ENCODE measurements at regions not wholly inside any gene's neighbourhood (a gene's known extent, or its start where the extent isn't known, plus 50 kb on each side); places are given as distances from the start of the nearest gene placed in this dataset.

DNA sequence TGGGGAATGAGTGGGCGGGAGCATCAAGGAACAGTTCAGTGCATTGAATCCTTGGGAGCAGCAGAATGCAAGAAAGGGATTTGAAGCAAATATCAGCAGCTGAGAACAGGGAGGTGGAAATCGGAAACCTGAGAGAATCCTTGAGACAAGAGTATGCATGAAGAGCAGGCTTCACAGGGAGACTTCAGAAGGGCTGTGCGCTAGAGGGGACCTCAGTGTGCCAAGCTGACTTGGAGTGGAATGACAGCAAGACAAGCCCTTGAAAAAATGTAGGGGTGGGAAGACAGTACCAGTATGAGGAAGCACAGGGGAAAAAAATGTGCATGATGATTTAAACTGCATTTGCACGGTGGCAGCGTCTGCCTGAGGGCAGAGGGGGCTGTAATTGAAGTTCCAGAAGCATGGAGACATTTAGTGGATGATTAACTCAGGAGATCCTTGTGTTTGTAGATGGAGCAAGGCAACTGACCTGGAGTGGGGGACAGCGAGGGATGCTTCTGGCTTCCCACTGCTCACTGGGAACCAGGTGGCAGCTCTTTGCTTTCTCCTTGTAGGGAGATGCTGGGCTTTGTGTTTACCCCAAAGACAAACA lies 204.9 kb upstream of the PLET1 start:
- no peaks in the 10 kb centered on the region for H3K4me1 ChIP-seq
- H3K27ac ChIP-seq, result no peak overlapping the region
- H3K36me3 ChIP-seq, result no peaks in the 10 kb centered on the region
- TF ChIP-seq POLR2AphosphoS5 (IDR thresholded peaks at IDR 0.05) (no peak), EP300 (IDR thresholded peaks at IDR 0.05; ENCODE audit: low read depth) (no peak), CTCF (IDR thresholded peaks at IDR 0.05) (no peak), POLR2A (IDR thresholded peaks at IDR 0.05) (no peak)
- in situ Hi-C loops (cut with MboI; ENCODE audit: low pct_ligation_motif_present in 1 of 4, low pct_unique_long_range_greater_than_20kb in 1 of 4, low sequenced_read_pairs in 3 of 4) (no loop called here), intact Hi-C loops (cut with DNase I; ENCODE audit: low total_unique reads) (no loop called here)
- DNase-seq, result no peak
- H3K27me3 ChIP-seq, result no peaks in the 10 kb centered on the region
- no peaks in the 10 kb centered on the region for H3K9me3 ChIP-seq
- H3K4me3 ChIP-seq, result no peak overlapping the region
- 59 to 64% methylated on average over 6 of the region's 6 CpGs for WGBS, 2 donors (ENCODE audit: low coverage in 1 of 2)

GRCh38 chr11:112467721-112468120 lies 207.1 kb upstream of the PLET1 start:
- TF ChIP-seq POLR2AphosphoS5 (IDR thresholded peaks at IDR 0.05) (no peak), EP300 (IDR thresholded peaks at IDR 0.05; ENCODE audit: low read depth) (no peak), CTCF (IDR thresholded peaks at IDR 0.05) (no peak), POLR2A (IDR thresholded peaks at IDR 0.05) (no peak)
- in situ Hi-C loops (cut with MboI; ENCODE audit: low pct_ligation_motif_present in 1 of 4, low pct_unique_long_range_greater_than_20kb in 1 of 4, low sequenced_read_pairs in 3 of 4) (no loop called here), intact Hi-C loops (cut with DNase I; ENCODE audit: low total_unique reads) (no loop called here)
- Histone ChIP-seq H3K27me3 (no peaks in the 10 kb centered on the region), H3K9me3 (no peaks in the 10 kb centered on the region), H3K4me3 (no peak overlapping the region), H3K36me3 (no peaks in the 10 kb centered on the region), H3K27ac (no peak overlapping the region), H3K4me1 (no peaks in the 10 kb centered on the region)
- no peak for DNase-seq
- 93% methylated on average over 3 of the region's 3 CpGs for WGBS, 2 donors (ENCODE audit: low coverage in 1 of 2)

- intact Hi-C loops (cut with DNase I; ENCODE audit: low total_unique reads) (no loop called here), in situ Hi-C loops (cut with MboI; ENCODE audit: low pct_ligation_motif_present in 1 of 4, low pct_unique_long_range_greater_than_20kb in 1 of 4, low sequenced_read_pairs in 3 of 4) (no loop called here)
- no peaks in the 10 kb centered on the region for H3K27me3 ChIP-seq
- no peak overlapping the region for H3K4me3 ChIP-seq
- 78 to 80% methylated on average over 4 of the region's 4 CpGs for WGBS, 2 donors (ENCODE audit: low coverage in 1 of 2)
- no peaks in the 10 kb centered on the region for H3K4me1 ChIP-seq
- no peaks in the 10 kb centered on the region for H3K36me3 ChIP-seq
- no peak overlapping the region for H3K27ac ChIP-seq
- no peaks in the 10 kb centered on the region for H3K9me3 ChIP-seq
- TF ChIP-seq EP300 (IDR thresholded peaks at IDR 0.05; ENCODE audit: low read depth) (no peak), CTCF (IDR thresholded peaks at IDR 0.05) (no peak), POLR2AphosphoS5 (IDR thresholded peaks at IDR 0.05) (no peak), POLR2A (IDR thresholded peaks at IDR 0.05) (no peak)
- no peak for DNase-seq
Measured at GRCh38 chr11:112469376-112469775, 208.7 kb upstream of the PLET1 start.

GRCh38 chr11:112470355-112470754 lies 209.7 kb upstream of the PLET1 start:
- no peak for TF ChIP-seq CTCF (IDR thresholded peaks at IDR 0.05)
- TF ChIP-seq EP300 (IDR thresholded peaks at IDR 0.05; ENCODE audit: low read depth), result no peak
- TF ChIP-seq POLR2AphosphoS5 (IDR thresholded peaks at IDR 0.05), result no peak
- no peak for TF ChIP-seq POLR2A (IDR thresholded peaks at IDR 0.05)
- in situ Hi-C loops (cut with MboI; ENCODE audit: low pct_ligation_motif_present in 1 of 4, low pct_unique_long_range_greater_than_20kb in 1 of 4, low sequenced_read_pairs in 3 of 4) (no loop called here), intact Hi-C loops (cut with DNase I; ENCODE audit: low total_unique reads) (no loop called here)
- Histone ChIP-seq H3K36me3 (no peaks in the 10 kb centered on the region), H3K9me3 (no peaks in the 10 kb centered on the region), H3K27ac (no peak overlapping the region), H3K4me1 (no peaks in the 10 kb centered on the region), H3K4me3 (no peak overlapping the region), H3K27me3 (no peaks in the 10 kb centered on the region)
- WGBS, 2 donors (ENCODE audit: low coverage in 1 of 2), result 55 to 68% methylated on average over 4 of the region's 4 CpGs
- no peak for DNase-seq

Data from transverse colon (tissue), 4 donors.